ENCODE measurements at regions not wholly inside any gene's neighbourhood (a gene's known extent, or its start where the extent isn't known, plus 50 kb on each side); places are given as distances from the start of the nearest gene placed in this dataset.

DNA sequence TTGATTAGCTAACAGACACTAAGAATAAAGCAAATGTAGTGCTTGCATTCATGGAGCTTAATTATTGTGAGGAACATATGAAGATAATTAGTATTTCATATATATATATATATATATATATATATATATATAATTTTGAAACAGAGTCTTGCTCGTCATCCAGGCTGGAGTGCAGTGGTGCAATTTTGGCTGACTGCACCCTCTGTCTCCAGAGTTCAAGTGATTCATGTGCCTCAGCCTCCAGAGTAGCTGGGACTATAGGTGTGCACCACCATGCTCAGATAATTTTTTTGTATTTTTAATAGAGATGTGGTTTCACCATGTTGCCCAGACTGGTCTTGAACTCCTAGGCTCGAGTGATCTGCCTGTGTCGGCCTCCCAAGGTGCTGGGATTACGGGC, 1091.6 kb upstream of the TMEM132C start:
- no peak for DNase-seq (ENCODE audit: low read depth in 1 of 2, low spot score in 1 of 2)
- TF ChIP-seq, protein P1, sequence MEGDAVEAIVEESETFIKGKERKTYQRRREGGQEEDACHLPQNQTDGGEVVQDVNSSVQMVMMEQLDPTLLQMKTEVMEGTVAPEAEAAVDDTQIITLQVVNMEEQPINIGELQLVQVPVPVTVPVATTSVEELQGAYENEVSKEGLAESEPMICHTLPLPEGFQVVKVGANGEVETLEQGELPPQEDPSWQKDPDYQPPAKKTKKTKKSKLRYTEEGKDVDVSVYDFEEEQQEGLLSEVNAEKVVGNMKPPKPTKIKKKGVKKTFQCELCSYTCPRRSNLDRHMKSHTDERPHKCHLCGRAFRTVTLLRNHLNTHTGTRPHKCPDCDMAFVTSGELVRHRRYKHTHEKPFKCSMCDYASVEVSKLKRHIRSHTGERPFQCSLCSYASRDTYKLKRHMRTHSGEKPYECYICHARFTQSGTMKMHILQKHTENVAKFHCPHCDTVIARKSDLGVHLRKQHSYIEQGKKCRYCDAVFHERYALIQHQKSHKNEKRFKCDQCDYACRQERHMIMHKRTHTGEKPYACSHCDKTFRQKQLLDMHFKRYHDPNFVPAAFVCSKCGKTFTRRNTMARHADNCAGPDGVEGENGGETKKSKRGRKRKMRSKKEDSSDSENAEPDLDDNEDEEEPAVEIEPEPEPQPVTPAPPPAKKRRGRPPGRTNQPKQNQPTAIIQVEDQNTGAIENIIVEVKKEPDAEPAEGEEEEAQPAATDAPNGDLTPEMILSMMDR (IDR thresholded peaks at IDR 0.05; ENCODE audit: low read depth, low read length) = no peak

DNA sequence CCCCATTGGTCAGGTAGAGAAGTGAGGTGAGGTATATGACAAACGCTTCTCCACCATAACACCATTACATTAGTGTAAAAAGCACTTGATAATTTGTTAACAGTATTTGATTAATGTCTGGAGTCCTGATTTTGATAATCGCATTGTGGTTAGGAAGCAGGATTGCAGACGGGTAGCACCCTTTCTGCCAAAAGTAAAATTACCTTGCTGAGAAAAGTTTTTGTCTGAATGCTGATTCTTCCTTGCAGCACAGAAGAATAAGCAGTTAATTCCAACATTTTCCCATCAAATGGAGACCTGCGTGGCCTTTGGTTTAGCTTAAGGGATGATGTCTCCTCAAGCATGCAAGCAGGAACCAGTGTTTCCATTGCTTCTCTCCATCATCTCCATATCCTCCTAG, 1090.2 kb upstream of the TMEM132C start:
- DNase-seq (ENCODE audit: low read depth in 1 of 2, low spot score in 1 of 2) = no peak
- Histone ChIP-seq H3K27me3 (no peaks in the 10 kb centered on the region), H3K4me1 (ENCODE audit: low read depth) (no peaks in the 10 kb centered on the region), H3K27ac (no peak overlapping the region), H3K4me3 (no peak overlapping the region), H3K36me3 (no peaks in the 10 kb centered on the region), H3K9me3 (ENCODE audit: low read depth) (no peaks in the 10 kb centered on the region)
- TF ChIP-seq, protein P1 (IDR thresholded peaks at IDR 0.05; ENCODE audit: low read depth, low read length) = no peak

More for the DNA sequence above, 1091.6 kb upstream of the TMEM132C start:
- Histone ChIP-seq H3K27ac (no peak overlapping the region), H3K4me1 (ENCODE audit: low read depth) (no peaks in the 10 kb centered on the region), H3K9me3 (ENCODE audit: low read depth) (no peaks in the 10 kb centered on the region), H3K4me3 (no peak overlapping the region), H3K27me3 (no peaks in the 10 kb centered on the region), H3K36me3 (no peaks in the 10 kb centered on the region)

DNA sequence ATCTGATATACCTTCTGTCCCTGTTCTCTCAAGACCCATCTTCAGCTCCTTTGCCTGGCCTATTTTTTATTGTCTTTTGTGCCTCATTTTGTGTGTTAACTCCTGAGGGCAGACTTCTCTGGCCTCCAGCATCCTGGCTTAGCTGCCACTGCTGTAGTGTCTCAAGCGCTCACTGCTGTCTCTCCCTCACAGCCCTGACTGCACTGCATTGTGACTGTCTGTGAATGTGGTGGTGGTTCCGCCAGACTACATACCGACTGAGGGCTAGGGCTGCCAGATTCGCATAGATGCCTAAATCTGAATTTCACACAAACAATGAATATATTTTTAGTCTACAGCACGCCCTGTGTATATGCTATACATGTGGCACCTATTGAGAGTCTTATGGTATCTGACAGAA, 1088.9 kb upstream of the TMEM132C start:
- no peaks in the 10 kb centered on the region for H3K36me3 ChIP-seq
- TF ChIP-seq, protein P1 (IDR thresholded peaks at IDR 0.05; ENCODE audit: low read depth, low read length) = no peak
- DNase-seq (ENCODE audit: low read depth in 1 of 2, low spot score in 1 of 2) = no peak
- no peak overlapping the region for H3K27ac ChIP-seq
- no peaks in the 10 kb centered on the region for H3K9me3 ChIP-seq (ENCODE audit: low read depth)
- H3K27me3 ChIP-seq = no peaks in the 10 kb centered on the region
- H3K4me3 ChIP-seq = no peak overlapping the region
- no peaks in the 10 kb centered on the region for H3K4me1 ChIP-seq (ENCODE audit: low read depth)

DNA sequence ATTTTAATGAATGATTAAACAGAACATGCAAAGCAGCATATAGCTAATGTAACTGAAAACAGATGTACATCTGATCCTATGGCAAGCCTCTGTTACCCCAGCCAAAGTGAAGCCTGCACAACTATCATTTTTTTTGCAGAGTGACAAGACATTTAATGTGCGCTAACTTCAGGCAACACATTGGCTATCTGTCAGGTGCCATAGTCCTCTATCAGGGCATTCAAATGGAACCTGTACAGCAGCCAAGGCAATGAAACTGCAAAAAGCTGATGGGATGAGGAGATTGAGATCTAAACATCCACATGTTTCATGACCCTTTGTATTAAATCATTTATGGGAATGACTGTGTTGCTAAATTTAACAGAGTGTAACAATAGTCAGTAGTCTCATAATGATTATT, 1088.5 kb upstream of the TMEM132C start:
- Histone ChIP-seq H3K27me3 (no peaks in the 10 kb centered on the region), H3K27ac (no peak overlapping the region), H3K36me3 (no peaks in the 10 kb centered on the region), H3K4me3 (no peak overlapping the region), H3K9me3 (ENCODE audit: low read depth) (no peaks in the 10 kb centered on the region), H3K4me1 (ENCODE audit: low read depth) (no peaks in the 10 kb centered on the region)
- DNase-seq (ENCODE audit: low read depth in 1 of 2, low spot score in 1 of 2) = no peak
- TF ChIP-seq, protein P1 (IDR thresholded peaks at IDR 0.05; ENCODE audit: low read depth, low read length) = no peak

DNA sequence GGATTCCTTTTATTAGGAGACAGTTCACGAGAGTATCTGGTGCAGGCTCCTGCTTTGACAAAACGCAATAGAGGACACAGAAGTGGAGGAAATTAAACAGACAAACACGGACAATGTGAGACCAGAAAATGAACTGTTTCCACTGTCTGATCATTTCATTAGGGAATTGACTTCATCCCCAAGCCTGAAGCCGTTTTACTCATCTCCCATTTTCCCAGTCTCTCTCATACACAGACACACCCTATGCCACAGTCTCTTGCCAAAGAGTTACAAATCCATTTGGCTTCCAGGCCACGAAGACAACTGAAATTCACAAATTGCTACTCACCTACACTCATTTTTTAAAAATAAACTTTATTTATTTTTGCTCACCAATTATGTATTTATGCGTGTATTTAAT, 1087.8 kb upstream of the TMEM132C start:
- H3K27ac ChIP-seq = no peak overlapping the region

More for the DNA sequence above, 1087.8 kb upstream of the TMEM132C start:
- Histone ChIP-seq H3K4me1 (ENCODE audit: low read depth) (no peaks in the 10 kb centered on the region), H3K36me3 (no peaks in the 10 kb centered on the region), H3K9me3 (ENCODE audit: low read depth) (no peaks in the 10 kb centered on the region), H3K4me3 (no peak overlapping the region), H3K27me3 (no peaks in the 10 kb centered on the region)
- TF ChIP-seq, protein P1 (IDR thresholded peaks at IDR 0.05; ENCODE audit: low read depth, low read length) = no peak
- DNase-seq (ENCODE audit: low read depth in 1 of 2, low spot score in 1 of 2) = no peak
